Left lung (tissue), 4 donors: ENCODE measurements at regions not wholly inside any gene's neighbourhood (a gene's known extent, or its start where the extent isn't known, plus 50 kb on each side); places are given as distances from the start of the nearest gene placed in this dataset.

Source experiments
- ATAC-seq: fragments of 200-7000 bp; cut with Tn5 transposase; one replicate; pipeline ENCODE4 v1.9.1; 2020; ENCODE audit warnings: moderate library complexity
- DNase-seq, 4 donors: peaks; one replicate each; pipeline ENCODE4 v3.0.0-alpha.2; 2013 to 2020
- H3K27ac ChIP-seq, 2 donors: fragments of 200-600 bp; sonication (generic) in 1 of 2; one replicate each; pipeline versions ENCODE4 v1.5.0 to v1.8.0; 2020 to 2021
- H3K27me3 ChIP-seq, 2 donors: fragments of 200-600 bp; sonication (generic) in 1 of 2; one replicate each; pipeline versions ENCODE4 v1.5.0 to v1.8.0; 2020 to 2021
- H3K36me3 ChIP-seq, 2 donors: fragments of 200-600 bp; sonication (generic) in 1 of 2; one replicate each; pipeline versions ENCODE4 v1.5.0 to v1.8.0; 2020 to 2021
- H3K4me1 ChIP-seq, 2 donors: fragments of 200-600 bp; one replicate each; pipeline ENCODE4 v1.8.0; 2021
- H3K4me3 ChIP-seq, 2 donors: fragments of 200-600 bp; sonication (generic) in 1 of 2; one replicate each; pipeline versions ENCODE4 v1.5.0 to v1.8.0; 2020 to 2021; ENCODE audit warnings: mild to moderate bottlenecking in 1 of 2
- H3K9me3 ChIP-seq, 2 donors: fragments of 200-600 bp; sonication (generic) in 1 of 2; one replicate each; pipeline versions ENCODE4 v1.5.0 to v1.8.0; 2020 to 2021
- CTCF ChIP-seq, 2 donors: fragments of 200-600 bp; sonication (generic) in 1 of 2; IDR thresholded peaks; one replicate each; pipeline versions ENCODE4 v1.5.0 to v1.8.0; 2021; ENCODE audit warnings: antibody characterized with exemption in 2 of 2
- intact Hi-C, 2 donors: fragments of 100-400 bp; cut with DNase I; formaldehyde crosslinking; loops; one replicate each; pipeline versions ENCODE4 v1.11.2 to v1.14.2; 2022
- donor health status: DM: no; HTN: yes; CAD: no.
- donor health status: DM: no; HTN: no; CAD: no.

- H3K27me3 ChIP-seq: no peaks in the 10 kb centered on the region
These were observed 1188.6 kb upstream of the TENM4 start for GRCh38 chr11:80629466-80629865.

GRCh38 chr11:80627364-80627763 is 1186.5 kb upstream of the TENM4 start:
- Histone ChIP-seq H3K9me3 (no peaks in the 10 kb centered on the region), H3K4me1 (no peaks in the 10 kb centered on the region), H3K36me3 (no peaks in the 10 kb centered on the region), H3K27ac (no peak overlapping the region), H3K27me3 (no peaks in the 10 kb centered on the region), H3K4me3 (no peak overlapping the region)
- DNase-seq: no peak
- no peak for TF ChIP-seq CTCF (IDR thresholded peaks at IDR 0.05)
- intact Hi-C loops: no loop called here
- no peak for ATAC-seq

More at GRCh38 chr11:80629466-80629865, 1188.6 kb upstream of the TENM4 start:
- H3K27ac ChIP-seq: no peak overlapping the region
- ATAC-seq (no peak), DNase-seq (no peak)
- no peaks in the 10 kb centered on the region for H3K4me1 ChIP-seq
- intact Hi-C loops: no loop called here
- TF ChIP-seq CTCF (IDR thresholded peaks at IDR 0.05): no peak
- no peak overlapping the region for H3K4me3 ChIP-seq
- no peaks in the 10 kb centered on the region for H3K36me3 ChIP-seq
- no peaks in the 10 kb centered on the region for H3K9me3 ChIP-seq

- intact Hi-C loops: no loop called here
- no peak for TF ChIP-seq CTCF (IDR thresholded peaks at IDR 0.05)
- no peak for ATAC-seq
- no peaks in the 10 kb centered on the region for H3K27me3 ChIP-seq
- no peaks in the 10 kb centered on the region for H3K9me3 ChIP-seq
- H3K4me3 ChIP-seq: no peak overlapping the region
- DNase-seq: no peak
- H3K4me1 ChIP-seq: no peaks in the 10 kb centered on the region
- no peak overlapping the region for H3K27ac ChIP-seq
- no peaks in the 10 kb centered on the region for H3K36me3 ChIP-seq
These were observed 1185.9 kb upstream of the TENM4 start for GRCh38 chr11:80626721-80627120.

GRCh38 chr11:80625563-80625962 is 1184.7 kb upstream of the TENM4 start:
- no peak for TF ChIP-seq CTCF (IDR thresholded peaks at IDR 0.05)
- ATAC-seq: no peak
- no peaks in the 10 kb centered on the region for H3K4me1 ChIP-seq
- H3K4me3 ChIP-seq: no peak overlapping the region
- no peaks in the 10 kb centered on the region for H3K9me3 ChIP-seq
- H3K36me3 ChIP-seq: no peaks in the 10 kb centered on the region
- no peaks in the 10 kb centered on the region for H3K27me3 ChIP-seq
- no peak overlapping the region for H3K27ac ChIP-seq
- intact Hi-C loops: no loop called here
- DNase-seq: no peak

GRCh38 chr11:80621871-80622270 is 1181.0 kb upstream of the TENM4 start:
- no peak for DNase-seq
- no peak for TF ChIP-seq CTCF (IDR thresholded peaks at IDR 0.05)
- intact Hi-C loops: no loop called here

More at GRCh38 chr11:80621871-80622270, 1181.0 kb upstream of the TENM4 start:
- no peak overlapping the region for H3K27ac ChIP-seq
- no peak overlapping the region for H3K4me3 ChIP-seq
- H3K36me3 ChIP-seq: no peaks in the 10 kb centered on the region
- H3K9me3 ChIP-seq: no peaks in the 10 kb centered on the region
- H3K4me1 ChIP-seq: no peaks in the 10 kb centered on the region
- no peaks in the 10 kb centered on the region for H3K27me3 ChIP-seq
- ATAC-seq: no peak
